ENCODE measurements at regions not wholly inside any gene's neighbourhood (a gene's known extent, or its start where the extent isn't known, plus 50 kb on each side); places are given as distances from the start of the nearest gene placed in this dataset.

- TF ChIP-seq POLR2A (IDR thresholded peaks at IDR 0.05) (no peak), CTCF (IDR thresholded peaks at IDR 0.05 in 4 of 5, conservative IDR thresholded peaks at IDR 0.05 in 1 of 5) (no peak)
These were observed 71.1 kb upstream of the MAPRE2 start for GRCh38 chr18:34970106-34970505.
